Activated naive CD8-positive, alpha-beta T cell treated with anti-CD3 and anti-CD28 coated beads, Interleukin-2, amount 10 ng/mL, durations not matched to agents 7 days and 5 days (primary cell): ENCODE measurements at regions not wholly inside any gene's neighbourhood (a gene's known extent, or its start where the extent isn't known, plus 50 kb on each side); places are given as distances from the start of the nearest gene placed in this dataset.

ENCODE experiments used
- ATAC-seq: fragments of 150-1000 bp; cut with Tn5 transposase; one replicate; pipeline ENCODE4 v1.10.0; 2021; ENCODE audit warnings: low read depth, moderate library complexity
- POLR2A ChIA-PET: fragments of 350-600 bp; sonication (Branson Sonifier 250); formaldehyde crosslinking; loops from one replicate; lab custom pipeline; 2021; ENCODE audit warnings: antibody characterized with exemption; lab: Charles Lee
- DNase-seq: peaks from one replicate; pipeline ENCODE4 v3.0.0; 2021
- H3K27ac Mint-ChIP-seq: one replicate; pipeline ENCODE4 v1.8.0; 2022; ENCODE audit warnings: mild to moderate bottlenecking, mixed read lengths
- H3K27me3 Mint-ChIP-seq: one replicate; pipeline ENCODE4 v1.8.0; 2022; ENCODE audit warnings: mild to moderate bottlenecking, moderate library complexity, mixed read lengths
- H3K36me3 Mint-ChIP-seq: one replicate; pipeline ENCODE4 v1.8.0; 2021; ENCODE audit warnings: mild to moderate bottlenecking, mixed read lengths
- H3K4me1 Mint-ChIP-seq: one replicate; pipeline ENCODE4 v1.8.0; 2021; ENCODE audit warnings: mixed read lengths
- H3K4me3 Mint-ChIP-seq: one replicate; pipeline ENCODE4 v1.8.0; 2022; ENCODE audit warnings: mild to moderate bottlenecking, moderate library complexity, mixed read lengths
- H3K9me3 Mint-ChIP-seq: one replicate; pipeline ENCODE4 v1.8.0; 2021; ENCODE audit warnings: mixed read lengths

DNA sequence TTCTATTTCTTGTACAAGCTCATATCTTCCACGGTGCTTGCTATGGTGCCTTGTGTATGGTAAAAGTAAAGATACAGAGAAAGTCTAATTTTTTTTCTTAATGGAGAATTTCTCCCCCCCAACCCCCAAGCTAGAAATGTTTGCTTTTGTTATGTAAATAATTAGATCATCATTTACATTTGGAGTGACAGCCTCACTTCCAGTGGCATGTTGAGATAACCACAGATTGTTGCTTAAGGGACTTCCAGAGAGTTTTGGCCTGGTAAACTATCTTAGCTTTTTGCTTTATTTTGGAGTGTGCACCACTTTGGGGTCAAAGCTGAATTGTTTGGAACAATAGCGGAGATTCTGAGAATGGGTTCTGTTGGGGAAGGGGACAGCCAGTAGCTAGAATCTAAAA, 129.7 kb downstream of the ZNF365 start:
- DNase-seq = no peak
- H3K27me3 Mint-ChIP-seq = peaks cover 7% of the 10 kb centered on the region
- H3K27ac Mint-ChIP-seq = no peak overlapping the region
- H3K9me3 Mint-ChIP-seq = peaks cover 4% of the 10 kb centered on the region
- no peak overlapping the region for H3K4me3 Mint-ChIP-seq
- H3K4me1 Mint-ChIP-seq = no peaks in the 10 kb centered on the region
- H3K36me3 Mint-ChIP-seq = peaks cover 1% of the 10 kb centered on the region
- no peak for ATAC-seq
- POLR2A ChIA-PET = no interaction called here

DNA sequence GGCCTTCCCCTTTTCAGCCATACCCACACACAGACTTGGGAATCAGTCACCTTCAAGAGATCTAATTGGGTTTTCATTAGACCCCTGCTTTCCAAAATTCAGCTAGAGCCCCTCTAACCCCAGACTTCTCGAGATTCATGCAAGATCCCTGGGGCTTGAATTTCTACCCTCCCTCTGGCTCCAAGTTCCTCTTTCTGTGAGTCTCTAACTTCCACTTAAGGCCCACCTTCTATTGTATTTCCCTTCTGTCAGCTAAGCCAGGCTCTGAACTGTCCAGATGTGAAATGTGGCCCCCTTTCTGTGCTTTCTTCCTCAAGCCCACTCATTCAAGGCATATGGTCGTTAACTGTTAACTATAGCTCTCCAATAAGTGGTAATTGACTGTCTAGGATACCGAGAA, 132.2 kb downstream of the ZNF365 start:
- ATAC-seq (no peak), DNase-seq (no peak)
- Mint-ChIP-seq H3K4me1 (peaks cover 2% of the 10 kb centered on the region), H3K27me3 (no peaks in the 10 kb centered on the region), H3K9me3 (peaks cover 4% of the 10 kb centered on the region), H3K36me3 (peaks cover 1% of the 10 kb centered on the region), H3K4me3 (no peak overlapping the region), H3K27ac (no peak overlapping the region)
- POLR2A ChIA-PET = no interaction called here

DNA sequence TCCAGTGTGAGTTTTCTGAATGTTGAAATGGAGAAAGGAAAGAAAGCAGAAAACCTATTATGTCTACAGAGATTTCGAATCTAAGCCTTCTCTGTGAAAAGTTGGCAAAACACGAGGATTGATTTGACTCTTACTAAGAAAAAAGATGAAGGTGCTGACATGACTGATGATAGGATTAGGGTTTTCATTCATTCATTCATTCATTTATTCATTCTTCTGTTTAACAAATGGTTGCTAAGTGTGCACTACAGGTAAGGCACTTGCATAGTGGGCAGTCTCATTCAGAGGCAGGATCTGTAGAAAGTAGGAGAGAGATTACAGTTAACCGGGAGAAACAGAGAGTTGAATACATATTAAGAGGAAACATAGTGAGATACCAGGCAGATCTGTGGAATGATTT, 137.1 kb downstream of the ZNF365 start:
- DNase-seq (no peak), ATAC-seq (no peak)
- no peak overlapping the region for H3K4me3 Mint-ChIP-seq
- H3K9me3 Mint-ChIP-seq = peaks cover 6% of the 10 kb centered on the region
- POLR2A ChIA-PET = no interaction called here
- H3K27ac Mint-ChIP-seq = no peak overlapping the region
- peaks cover 3% of the 10 kb centered on the region for H3K4me1 Mint-ChIP-seq
- no peaks in the 10 kb centered on the region for H3K27me3 Mint-ChIP-seq
- H3K36me3 Mint-ChIP-seq = no peaks in the 10 kb centered on the region

DNA sequence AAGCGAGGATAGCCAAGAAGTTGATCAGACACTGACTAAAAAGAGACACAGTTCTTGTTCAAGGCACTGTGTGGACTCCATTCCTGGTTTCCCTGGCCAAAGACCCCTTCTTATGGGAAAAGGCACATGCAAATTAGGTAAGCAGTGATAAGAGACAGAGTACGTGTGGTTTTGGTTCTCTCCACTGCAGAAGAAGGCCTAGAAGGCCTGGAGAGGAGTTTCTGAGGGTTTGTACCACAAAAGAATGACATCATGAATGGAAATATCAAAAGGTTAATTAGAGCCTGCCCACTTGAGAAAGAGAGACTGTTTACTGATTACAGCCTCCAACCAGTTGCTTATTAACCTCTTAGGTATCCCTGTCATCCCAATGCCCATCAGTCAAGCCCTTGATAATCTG, 137.5 kb downstream of the ZNF365 start:
- Mint-ChIP-seq H3K27me3 (no peaks in the 10 kb centered on the region), H3K36me3 (no peaks in the 10 kb centered on the region), H3K27ac (no peak overlapping the region), H3K4me1 (peaks cover 3% of the 10 kb centered on the region), H3K9me3 (peaks cover 6% of the 10 kb centered on the region), H3K4me3 (no peak overlapping the region)
- POLR2A ChIA-PET = no interaction called here
- ATAC-seq = no peak
- DNase-seq = no peak

DNA sequence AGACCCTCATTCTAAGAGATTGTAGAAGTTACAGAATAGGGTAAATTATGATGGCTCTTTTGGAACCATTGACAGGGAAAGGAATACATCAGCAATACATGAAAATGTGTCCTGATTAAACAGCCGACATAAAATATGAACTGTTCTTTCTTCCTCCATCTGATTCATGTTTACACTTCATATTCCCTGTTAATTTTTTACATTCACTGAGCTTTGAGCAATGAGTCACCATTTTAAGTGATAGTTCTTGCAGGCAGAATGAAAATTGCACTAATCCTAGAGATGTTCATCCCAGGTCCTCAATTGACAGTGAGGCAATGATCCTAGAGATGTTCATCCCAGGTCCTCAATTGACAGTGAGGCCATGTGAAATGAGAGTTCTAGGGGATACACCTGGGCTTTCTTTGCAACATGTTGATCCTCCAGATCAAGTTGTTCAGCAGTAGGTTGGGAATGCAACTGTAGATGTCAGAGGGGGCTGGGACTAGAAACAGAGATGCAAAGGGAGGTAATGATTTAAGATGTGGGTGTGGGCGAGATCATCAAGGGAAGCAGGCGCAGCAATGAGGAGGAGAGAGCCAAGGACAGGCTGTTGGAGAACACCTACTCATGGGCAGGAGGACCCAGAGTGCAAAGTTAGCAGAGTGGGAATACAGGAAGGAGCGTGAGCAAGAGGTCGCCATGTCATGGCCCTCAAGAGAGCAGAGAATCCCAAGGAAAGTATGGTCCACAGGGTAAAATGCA, 138.7 kb downstream of the ZNF365 start:
- DNase-seq (no peak), ATAC-seq (no peak)
- H3K27me3 Mint-ChIP-seq = no peaks in the 10 kb centered on the region
- POLR2A ChIA-PET = no interaction called here
- H3K36me3 Mint-ChIP-seq = no peaks in the 10 kb centered on the region
- H3K9me3 Mint-ChIP-seq = peaks cover 9% of the 10 kb centered on the region
- H3K4me1 Mint-ChIP-seq = peaks cover 3% of the 10 kb centered on the region
- no peak overlapping the region for H3K27ac Mint-ChIP-seq
- H3K4me3 Mint-ChIP-seq = no peak overlapping the region

DNA sequence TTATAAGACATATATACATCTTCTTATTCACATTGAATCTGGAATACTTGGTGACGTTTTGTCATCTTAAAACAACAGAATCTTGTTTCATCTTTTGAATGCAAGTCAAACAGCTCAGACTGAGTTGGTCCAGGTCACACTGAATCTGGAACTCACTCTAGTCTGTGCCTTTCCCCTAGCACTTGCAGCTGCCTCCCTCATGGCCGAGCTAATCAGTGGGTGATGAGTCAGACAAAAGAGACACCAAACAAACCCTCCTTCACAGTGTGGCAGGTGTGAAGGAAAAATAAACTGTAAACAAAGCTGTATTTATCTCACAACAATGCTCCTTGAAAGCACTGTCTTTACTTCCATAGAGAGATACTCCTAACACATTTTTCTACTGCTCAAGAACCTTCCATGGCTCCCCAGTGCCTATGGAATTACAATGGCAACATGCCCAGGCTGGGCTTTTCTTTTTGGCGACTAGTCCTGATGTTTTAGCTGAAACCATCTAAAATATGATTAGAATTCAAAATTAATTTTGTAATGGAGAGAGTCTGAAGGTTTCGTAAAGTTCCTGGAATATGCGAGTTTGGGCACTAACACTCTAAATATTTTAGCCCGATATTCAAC, 140.0 kb downstream of the ZNF365 start:
- no peak for DNase-seq
- Mint-ChIP-seq H3K9me3 (peaks cover 6% of the 10 kb centered on the region), H3K4me3 (no peak overlapping the region), H3K4me1 (peaks cover 3% of the 10 kb centered on the region), H3K27me3 (no peaks in the 10 kb centered on the region), H3K27ac (no peak overlapping the region), H3K36me3 (no peaks in the 10 kb centered on the region)
- no peak for ATAC-seq
- POLR2A ChIA-PET = no interaction called here

DNA sequence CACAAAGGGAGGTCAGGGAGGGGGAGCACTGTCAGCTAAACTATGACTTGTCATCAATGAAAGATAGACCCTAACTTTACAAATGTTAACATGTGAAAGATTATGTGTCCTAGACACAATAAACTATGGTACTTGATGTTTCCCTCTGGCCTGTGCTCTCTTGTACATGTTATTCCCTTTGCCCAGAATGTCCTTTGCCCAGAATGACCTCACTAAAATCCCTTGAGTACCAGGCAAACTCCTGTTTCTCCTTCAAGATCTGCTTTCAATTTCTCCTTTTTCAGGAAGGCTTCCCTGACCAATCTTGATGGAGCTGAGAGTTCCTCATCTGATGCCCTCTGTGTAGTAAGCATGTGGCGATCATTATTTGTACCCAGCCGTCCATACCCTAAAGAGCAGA, 143.1 kb downstream of the ZNF365 start:
- H3K9me3 Mint-ChIP-seq = peaks cover 14% of the 10 kb centered on the region
- DNase-seq (no peak), ATAC-seq (no peak)
- H3K4me3 Mint-ChIP-seq = no peak overlapping the region
- peaks cover 11% of the 10 kb centered on the region for H3K36me3 Mint-ChIP-seq
- no peaks in the 10 kb centered on the region for H3K4me1 Mint-ChIP-seq
- POLR2A ChIA-PET = no interaction called here
- H3K27me3 Mint-ChIP-seq = no peaks in the 10 kb centered on the region
- no peak overlapping the region for H3K27ac Mint-ChIP-seq

DNA sequence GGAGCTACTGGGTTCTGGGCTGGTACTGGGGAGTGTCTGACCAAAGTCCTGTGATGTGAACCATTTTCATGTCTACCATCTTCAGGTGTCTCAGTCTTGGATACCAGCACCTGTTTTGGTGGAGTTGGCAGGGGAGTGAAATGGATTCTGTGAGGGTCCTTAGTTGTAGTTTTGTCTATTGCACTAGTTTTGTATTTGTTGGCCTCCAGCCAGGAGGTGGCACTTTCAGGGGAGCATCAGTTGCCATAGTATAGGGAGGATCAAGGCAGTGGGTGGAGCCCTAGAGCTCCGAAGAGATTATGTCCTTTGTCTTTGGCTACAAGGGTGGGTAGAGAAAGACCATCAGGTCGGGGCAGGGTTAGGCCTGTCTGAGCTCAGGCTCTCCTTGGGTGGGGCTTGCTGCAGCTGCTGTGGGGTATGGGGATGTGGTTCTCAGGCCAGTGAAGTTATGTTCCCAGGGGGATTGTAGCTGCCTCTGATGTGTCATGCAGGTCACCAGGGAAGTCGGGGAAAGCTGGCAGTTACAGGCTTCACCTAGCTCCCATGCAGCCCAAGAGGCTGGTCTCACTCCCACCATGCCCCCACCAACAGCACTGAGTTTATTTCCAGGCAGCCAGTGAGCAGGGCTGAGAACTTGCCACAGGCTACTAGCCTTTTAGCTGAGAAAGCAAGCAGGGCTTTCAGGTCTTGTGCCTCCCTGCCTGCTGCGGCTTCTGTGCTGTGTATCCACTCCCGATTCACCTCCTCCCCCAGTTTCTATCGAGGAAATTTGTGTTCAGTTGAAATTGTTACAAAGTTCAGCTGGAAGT, 153.1 kb downstream of the ZNF365 start:
- H3K4me3 Mint-ChIP-seq = peak overlapping the region; percentile 65
- peak overlapping the region; percentile 86 for H3K27ac Mint-ChIP-seq
- ATAC-seq = peak; percentile 26
- no peaks in the 10 kb centered on the region for H3K27me3 Mint-ChIP-seq
- H3K9me3 Mint-ChIP-seq = peaks cover 20% of the 10 kb centered on the region
- peaks cover 34% of the 10 kb centered on the region for H3K4me1 Mint-ChIP-seq
- peak; percentile 49 for DNase-seq
- POLR2A ChIA-PET = interaction anchor here (1.2 kb wide), 1 partner anchor 277 kb away, joined by 6 read pairs; the partner anchor contains the start of gene ADO
- peaks cover 32% of the 10 kb centered on the region for H3K36me3 Mint-ChIP-seq

DNA sequence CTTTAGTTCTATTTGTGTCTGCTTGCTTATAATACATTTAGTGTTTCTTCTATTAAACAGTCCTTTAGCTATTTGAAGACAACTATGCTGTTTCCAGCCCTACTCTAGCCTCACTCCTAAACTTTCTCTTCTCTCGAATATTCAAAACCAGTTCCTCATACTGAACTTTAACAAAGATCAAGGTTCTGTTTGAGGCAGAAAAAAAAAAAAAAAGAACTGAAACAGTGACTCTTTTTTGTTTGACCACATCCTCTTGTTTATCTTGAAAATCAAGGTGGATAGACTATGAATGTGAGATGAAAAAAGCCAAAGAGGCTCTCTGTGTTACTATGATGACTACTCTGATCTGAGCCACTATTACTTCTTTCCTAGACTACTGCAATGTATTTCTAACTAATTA, 154.3 kb downstream of the ZNF365 start:
- Mint-ChIP-seq H3K4me1 (peaks cover 34% of the 10 kb centered on the region), H3K9me3 (peaks cover 14% of the 10 kb centered on the region), H3K27me3 (no peaks in the 10 kb centered on the region), H3K27ac (peak overlapping the region; percentile 86), H3K36me3 (peaks cover 23% of the 10 kb centered on the region), H3K4me3 (peak overlapping the region; percentile 65)
- ATAC-seq (peak; percentile 91), DNase-seq (no peak)
- POLR2A ChIA-PET = interaction anchor here (0.7 to 1.2 kb wide), 3 partner anchors 62 to 276 kb away, joined by 4 to 6 read pairs (median 6); partner anchors contain the start of gene ADO

DNA sequence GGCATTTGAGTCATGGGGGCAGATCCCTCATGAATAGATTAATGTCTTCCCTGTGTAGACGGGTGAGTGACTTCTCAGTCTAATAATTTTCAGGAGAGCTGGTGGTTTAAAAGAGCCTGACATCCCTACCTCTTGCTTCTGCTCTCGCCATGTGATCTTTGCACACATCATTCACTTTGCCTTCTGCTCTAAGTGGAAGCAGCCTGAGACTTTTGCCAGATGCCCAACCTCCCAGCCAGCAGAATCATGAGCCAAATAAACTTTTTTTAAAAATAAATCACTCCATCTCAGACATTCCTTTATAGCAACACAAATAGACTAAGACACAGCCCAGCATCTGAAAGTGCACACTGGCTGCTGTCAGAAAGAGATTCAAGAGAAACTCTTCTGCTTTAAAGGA, 155.2 kb downstream of the ZNF365 start:
- DNase-seq (no peak), ATAC-seq (no peak)
- Mint-ChIP-seq H3K27ac (peak overlapping the region; percentile 86), H3K4me1 (peaks cover 32% of the 10 kb centered on the region), H3K9me3 (peaks cover 11% of the 10 kb centered on the region), H3K27me3 (no peaks in the 10 kb centered on the region), H3K4me3 (no peak overlapping the region), H3K36me3 (peaks cover 19% of the 10 kb centered on the region)
- POLR2A ChIA-PET = no interaction called here

DNA sequence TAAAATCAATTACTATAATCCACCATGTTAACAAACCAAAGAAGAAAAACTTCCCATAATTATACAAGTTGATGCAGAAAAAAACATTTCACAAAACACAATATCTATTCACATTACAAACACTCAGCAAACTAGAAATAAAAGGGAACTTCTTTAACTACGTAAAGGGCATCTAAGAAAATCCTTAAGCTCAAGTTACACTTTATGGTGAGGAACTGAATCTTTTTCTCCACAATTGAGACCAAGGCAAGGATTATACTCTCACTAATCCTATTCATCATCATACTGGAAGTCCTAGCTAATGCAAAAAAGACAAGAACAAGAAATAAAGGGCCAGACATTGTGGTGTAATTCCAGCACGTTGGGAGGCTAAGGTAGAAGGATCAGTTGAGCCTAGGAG, 159.9 kb downstream of the ZNF365 start:
- DNase-seq = no peak
- H3K4me1 Mint-ChIP-seq = peaks cover 7% of the 10 kb centered on the region
- peaks cover 5% of the 10 kb centered on the region for H3K9me3 Mint-ChIP-seq
- POLR2A ChIA-PET = interaction anchor here (0.6 kb wide), 1 partner anchor 314 kb away, joined by 3 read pairs; no protein-coding TSS in a partner anchor
- H3K4me3 Mint-ChIP-seq = no peak overlapping the region
- no peaks in the 10 kb centered on the region for H3K27me3 Mint-ChIP-seq
- H3K27ac Mint-ChIP-seq = no peak overlapping the region
- H3K36me3 Mint-ChIP-seq = peaks cover 3% of the 10 kb centered on the region
- ATAC-seq = no peak

DNA sequence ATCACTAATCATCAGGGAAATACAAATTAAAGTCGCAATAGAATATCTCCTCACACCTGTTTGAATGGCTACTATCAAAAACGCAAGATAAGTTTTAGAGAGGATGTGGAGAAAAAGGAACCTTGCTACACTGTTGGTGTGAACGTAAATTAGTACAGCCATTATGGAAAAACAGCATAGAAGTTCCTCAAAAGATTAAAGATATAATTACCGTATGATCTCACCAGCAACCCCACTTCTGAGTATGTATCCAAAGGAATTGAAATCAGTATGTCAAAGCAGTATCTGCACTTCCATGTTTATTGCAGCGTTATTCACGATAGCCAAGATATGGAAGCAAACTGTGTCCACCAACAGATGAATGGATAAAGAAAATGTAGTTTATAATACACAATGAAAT, 164.4 kb downstream of the ZNF365 start:
- no peak for DNase-seq
- no peaks in the 10 kb centered on the region for H3K27me3 Mint-ChIP-seq
- POLR2A ChIA-PET = no interaction called here
- H3K36me3 Mint-ChIP-seq = no peaks in the 10 kb centered on the region
- ATAC-seq = no peak
- no peak overlapping the region for H3K4me3 Mint-ChIP-seq
- H3K9me3 Mint-ChIP-seq = peaks cover 3% of the 10 kb centered on the region
- no peak overlapping the region for H3K27ac Mint-ChIP-seq
- H3K4me1 Mint-ChIP-seq = no peaks in the 10 kb centered on the region

DNA sequence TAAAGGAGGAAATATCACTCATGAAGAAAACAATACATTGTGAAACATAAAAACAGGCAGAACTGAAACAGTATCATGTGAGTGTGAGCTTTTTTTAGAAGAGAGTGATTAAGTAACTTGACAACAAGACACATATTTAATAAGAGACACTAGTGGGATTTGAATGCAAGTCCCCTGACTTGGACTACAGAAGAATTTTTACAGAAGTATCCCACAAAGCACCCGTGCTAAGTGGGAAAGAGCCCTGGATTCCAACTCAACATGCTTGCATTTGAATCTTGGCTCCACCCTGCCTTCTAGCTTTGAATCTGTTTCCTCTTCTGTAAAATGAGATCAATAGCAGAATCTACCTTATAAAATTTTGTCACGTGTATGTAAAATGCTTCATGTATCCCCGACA, 166.2 kb downstream of the ZNF365 start:
- DNase-seq (no peak), ATAC-seq (no peak)
- H3K27me3 Mint-ChIP-seq = no peaks in the 10 kb centered on the region
- POLR2A ChIA-PET = no interaction called here
- H3K4me3 Mint-ChIP-seq = no peak overlapping the region
- no peak overlapping the region for H3K27ac Mint-ChIP-seq
- peaks cover 4% of the 10 kb centered on the region for H3K9me3 Mint-ChIP-seq
- no peaks in the 10 kb centered on the region for H3K4me1 Mint-ChIP-seq
- no peaks in the 10 kb centered on the region for H3K36me3 Mint-ChIP-seq
